Dendritic cell treated with granulocyte-macrophage colony-stimulating factor and Interleukin-4, amounts not matched to agents 40 ng/mL and 50 ng/mL, for 4 days (primary cell): ENCODE measurements at regions not wholly inside any gene's neighbourhood (a gene's known extent, or its start where the extent isn't known, plus 50 kb on each side); places are given as distances from the start of the nearest gene placed in this dataset.

Experiments
- H3K27ac Mint-ChIP-seq: one replicate; pipeline ENCODE4 v1.8.0; 2022; ENCODE audit warnings: mild to moderate bottlenecking, mixed read lengths
- H3K27me3 Mint-ChIP-seq: one replicate; pipeline ENCODE4 v1.8.0; 2022; ENCODE audit warnings: mild to moderate bottlenecking, mixed read lengths
- H3K36me3 Mint-ChIP-seq: one replicate; pipeline ENCODE4 v1.8.0; 2022; ENCODE audit warnings: low read depth, mixed read lengths
- H3K4me1 Mint-ChIP-seq: one replicate; pipeline ENCODE4 v1.8.0; 2022; ENCODE audit warnings: low read depth, mixed read lengths
- H3K4me3 Mint-ChIP-seq: one replicate; pipeline ENCODE4 v1.8.0; 2022; ENCODE audit warnings: mild to moderate bottlenecking, moderate library complexity, mixed read lengths
- H3K9me3 Mint-ChIP-seq: one replicate; pipeline ENCODE4 v1.8.0; 2022; ENCODE audit warnings: mixed read lengths
- intact Hi-C: fragments of 100-400 bp; cut with micrococcal nuclease; formaldehyde crosslinking; loops from one replicate; pipeline ENCODE4 v1.15.0; 2022

DNA sequence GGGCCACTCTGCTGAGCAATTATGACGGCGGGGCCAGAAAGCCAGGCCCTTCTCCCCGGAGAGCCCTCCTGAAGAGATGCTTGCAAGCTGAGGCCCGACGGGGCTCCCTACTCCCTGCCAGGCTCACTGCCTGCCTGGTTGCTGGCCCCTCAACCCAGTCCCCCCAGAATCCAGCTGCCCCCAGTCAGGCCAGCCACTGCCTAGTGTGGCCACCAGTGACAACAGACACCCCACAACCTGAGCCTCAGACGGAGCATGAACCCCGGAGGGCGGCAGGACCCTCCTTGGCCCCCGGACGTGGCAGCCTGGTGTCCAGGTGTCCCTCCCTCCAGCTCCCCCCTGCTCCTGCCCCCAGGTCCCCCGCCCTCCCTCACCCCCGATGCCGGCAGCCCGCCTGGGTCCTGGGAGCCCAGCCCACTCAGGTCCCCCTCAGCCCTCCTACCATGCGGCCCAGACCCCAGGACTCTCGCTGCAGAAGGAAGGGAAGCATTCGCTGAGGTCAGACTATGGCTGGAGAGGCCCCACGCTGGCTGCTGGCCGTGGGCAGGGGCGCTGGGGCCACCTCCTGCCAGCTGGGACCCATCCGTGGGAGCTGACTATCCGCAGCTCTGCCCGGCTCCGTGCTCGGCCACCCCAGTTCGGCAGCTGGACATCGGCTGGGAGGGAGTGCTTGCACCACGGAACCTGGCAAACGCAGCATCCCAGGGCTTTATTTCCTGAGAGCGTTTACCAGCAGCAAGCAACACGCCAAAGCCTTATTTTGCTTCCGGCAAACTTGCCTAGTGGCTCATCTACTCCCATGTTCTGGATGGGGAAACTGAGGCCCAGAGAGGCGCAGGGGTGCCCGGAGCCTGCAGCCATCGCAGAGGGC is 89.8 kb downstream of the UNCX start:
- no peaks in the 10 kb centered on the region for H3K9me3 Mint-ChIP-seq
- intact Hi-C loops, result no loop called here
- H3K4me3 Mint-ChIP-seq, result no peak overlapping the region
- no peaks in the 10 kb centered on the region for H3K36me3 Mint-ChIP-seq
- no peak overlapping the region for H3K27ac Mint-ChIP-seq
- no peaks in the 10 kb centered on the region for H3K4me1 Mint-ChIP-seq
- peaks cover 33% of the 10 kb centered on the region for H3K27me3 Mint-ChIP-seq

DNA sequence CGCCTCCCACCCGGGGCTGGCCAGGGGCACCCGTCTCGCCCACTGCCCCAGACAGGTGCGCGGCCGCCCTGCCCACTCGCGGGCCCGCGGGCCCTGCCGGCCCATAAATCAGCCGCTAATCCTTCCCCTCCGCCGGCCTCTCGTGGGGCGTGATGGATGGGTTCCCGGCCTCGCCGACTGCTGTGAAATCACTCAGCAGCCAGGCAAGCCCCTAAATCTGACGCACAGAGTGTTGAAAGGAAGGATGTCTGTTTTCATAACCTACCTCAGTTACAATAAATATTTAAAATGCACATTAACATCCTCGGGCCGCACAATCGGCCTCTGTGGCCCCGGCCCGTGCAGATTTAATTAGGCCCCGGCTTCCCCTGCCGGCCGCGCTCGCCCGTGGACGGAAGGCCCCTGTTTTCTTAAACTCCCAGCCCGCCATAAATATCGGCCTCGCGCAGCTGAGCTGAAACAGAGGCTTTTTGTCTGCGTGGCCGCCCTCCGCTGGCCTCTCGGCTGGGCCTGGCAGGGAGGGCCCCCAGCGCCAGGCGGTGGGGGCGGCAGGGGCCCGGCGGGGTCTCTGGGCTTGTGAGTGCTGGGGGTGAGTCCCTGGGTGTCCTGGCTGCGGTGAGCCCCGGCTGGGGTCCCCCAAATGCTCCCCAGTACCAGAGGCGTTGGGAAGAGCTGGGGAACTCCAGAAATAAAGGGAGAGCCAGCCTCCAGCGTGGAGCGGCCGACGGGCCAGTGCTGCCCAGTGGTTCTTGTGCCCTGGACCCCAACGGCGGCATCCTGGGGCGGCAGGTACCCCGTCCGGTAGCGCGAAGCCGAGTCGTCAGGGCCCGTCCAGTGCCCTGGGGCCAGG is 90.7 kb downstream of the UNCX start:
- H3K36me3 Mint-ChIP-seq, result no peaks in the 10 kb centered on the region
- H3K27me3 Mint-ChIP-seq, result peaks cover 33% of the 10 kb centered on the region
- no peaks in the 10 kb centered on the region for H3K9me3 Mint-ChIP-seq
- H3K4me3 Mint-ChIP-seq, result no peak overlapping the region
- intact Hi-C loops, result no loop called here
- no peak overlapping the region for H3K27ac Mint-ChIP-seq
- no peaks in the 10 kb centered on the region for H3K4me1 Mint-ChIP-seq

DNA sequence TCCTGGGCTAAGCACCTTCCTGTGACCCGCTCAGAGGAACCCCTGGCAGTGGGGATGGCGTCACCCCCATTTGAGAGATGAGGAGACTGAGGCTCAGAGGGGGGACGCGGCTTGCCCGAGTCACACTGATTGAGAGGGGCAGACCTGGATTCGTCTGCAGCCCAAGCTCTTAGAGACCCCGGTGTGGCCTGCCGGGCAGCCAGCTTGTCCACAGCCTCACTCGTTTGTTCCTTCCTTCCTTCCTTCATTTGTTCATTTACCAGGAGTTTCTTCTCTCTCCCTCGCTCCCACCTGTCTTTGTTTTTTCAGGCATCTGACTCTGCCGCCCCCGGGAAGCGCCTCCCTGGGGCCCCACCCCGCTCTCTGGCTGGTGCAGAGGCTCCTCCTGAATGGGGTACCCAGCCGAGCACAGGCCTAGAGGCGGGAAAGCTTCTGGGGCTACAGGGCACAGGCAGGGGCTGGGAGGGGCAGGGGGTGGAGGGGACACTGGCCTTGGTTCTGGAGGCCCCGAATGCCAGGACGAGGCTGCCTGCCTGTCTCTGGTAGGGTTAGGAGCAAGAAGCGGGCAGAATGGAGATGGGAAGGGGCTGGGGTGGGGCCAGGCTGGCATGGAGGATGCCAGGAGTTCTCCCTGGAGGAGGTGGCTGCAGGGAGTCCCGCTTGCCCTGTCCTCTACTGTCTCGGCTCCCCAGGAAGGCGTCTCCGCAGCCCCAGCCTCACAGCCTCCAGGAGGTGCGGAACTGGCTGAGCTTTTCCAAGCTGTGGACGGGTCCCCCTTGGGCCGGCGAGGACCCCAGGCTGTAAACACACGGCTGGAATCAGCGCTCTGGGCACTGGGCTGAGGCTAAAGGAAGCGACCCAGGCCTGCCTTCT is 91.6 kb downstream of the UNCX start:
- Mint-ChIP-seq H3K36me3 (no peaks in the 10 kb centered on the region), H3K27me3 (peaks cover 33% of the 10 kb centered on the region), H3K4me1 (no peaks in the 10 kb centered on the region), H3K9me3 (no peaks in the 10 kb centered on the region), H3K4me3 (no peak overlapping the region), H3K27ac (no peak overlapping the region)
- intact Hi-C loops, result no loop called here

DNA sequence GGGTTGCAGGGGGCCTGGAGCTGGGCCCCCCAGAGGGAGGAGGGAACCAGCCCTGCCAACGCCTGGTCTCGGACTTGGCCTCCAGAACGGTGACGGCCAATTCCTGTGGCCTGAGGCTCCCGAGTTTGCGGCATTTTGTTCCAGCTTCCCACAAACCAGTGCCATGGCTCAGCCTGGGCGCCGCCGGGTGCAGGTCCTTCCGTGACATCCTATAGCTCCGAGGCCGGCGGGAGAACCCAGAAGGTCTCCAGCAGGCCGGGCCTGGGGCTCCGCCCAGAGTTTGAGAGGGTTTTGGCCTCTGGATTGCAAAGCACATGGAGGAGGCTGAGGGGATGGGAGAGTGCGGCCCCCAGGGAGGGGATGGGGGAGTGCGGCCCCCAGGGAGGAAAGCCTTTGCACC is 92.6 kb downstream of the UNCX start:
- Mint-ChIP-seq H3K9me3 (no peaks in the 10 kb centered on the region), H3K4me1 (no peaks in the 10 kb centered on the region), H3K36me3 (no peaks in the 10 kb centered on the region), H3K27ac (no peak overlapping the region), H3K4me3 (no peak overlapping the region), H3K27me3 (peaks cover 33% of the 10 kb centered on the region)
- intact Hi-C loops, result no loop called here

DNA sequence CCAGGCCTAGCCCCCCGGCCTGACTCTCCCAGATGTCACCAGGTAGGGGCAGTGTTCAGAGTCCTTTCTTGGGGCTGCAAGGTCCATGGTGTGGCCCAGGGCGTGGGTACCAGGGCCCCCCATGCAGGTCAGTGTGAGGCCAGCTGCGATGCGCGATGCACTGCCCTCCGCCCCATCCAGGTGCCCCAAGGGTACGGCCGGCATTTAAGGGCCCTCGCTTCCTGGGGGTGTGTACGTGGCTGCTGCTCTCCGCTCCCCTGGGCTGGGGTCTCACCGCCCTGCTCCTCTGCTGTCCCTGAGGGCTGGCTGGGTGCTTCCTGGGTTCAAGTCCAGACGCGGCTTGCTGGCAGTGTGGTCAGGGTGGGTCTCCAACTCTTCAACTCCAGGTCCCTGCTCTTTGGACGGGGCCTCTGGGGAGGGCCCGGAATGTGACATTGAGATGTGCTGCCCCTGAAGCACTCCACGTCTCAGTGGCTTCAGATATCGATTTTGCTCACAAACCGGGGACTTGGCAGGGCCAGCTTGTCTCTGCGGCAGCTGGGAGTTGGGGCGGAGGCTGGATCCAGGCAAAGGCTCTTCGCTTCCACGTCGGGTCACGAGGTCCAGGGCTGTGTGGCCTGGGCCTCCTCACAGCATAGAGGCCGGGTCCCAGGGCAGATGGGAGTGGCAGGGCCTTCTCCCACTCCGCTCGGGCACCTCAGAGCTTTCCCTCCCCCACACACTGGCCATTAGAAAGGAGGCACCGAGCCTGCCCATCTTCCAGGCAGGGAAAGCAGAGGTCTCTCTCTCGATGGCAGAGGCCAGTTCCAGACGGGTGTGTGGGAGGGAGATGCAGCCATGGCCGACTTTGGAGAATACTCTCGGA is 93.2 kb downstream of the UNCX start:
- Mint-ChIP-seq H3K9me3 (no peaks in the 10 kb centered on the region), H3K4me3 (no peak overlapping the region), H3K4me1 (no peaks in the 10 kb centered on the region), H3K27ac (no peak overlapping the region), H3K36me3 (no peaks in the 10 kb centered on the region), H3K27me3 (peaks cover 31% of the 10 kb centered on the region)
- intact Hi-C loops, result no loop called here

DNA sequence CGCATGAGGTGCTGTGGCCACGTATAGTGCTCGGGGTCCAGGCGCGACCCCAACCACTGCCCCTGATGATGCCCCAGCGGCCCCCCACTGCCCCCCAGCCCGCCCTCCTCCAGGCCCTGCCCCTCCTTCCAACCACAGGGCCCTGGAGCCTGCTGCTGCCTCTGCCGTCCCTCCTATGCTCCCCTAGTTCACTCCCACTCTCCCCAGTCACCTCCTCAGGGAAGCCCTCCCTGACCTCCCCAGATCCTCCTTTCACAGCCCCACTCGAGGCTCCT is 93.8 kb downstream of the UNCX start:
- no peak overlapping the region for H3K4me3 Mint-ChIP-seq
- intact Hi-C loops, result no loop called here
- H3K9me3 Mint-ChIP-seq, result no peaks in the 10 kb centered on the region
- no peak overlapping the region for H3K27ac Mint-ChIP-seq
- peaks cover 30% of the 10 kb centered on the region for H3K27me3 Mint-ChIP-seq
- no peaks in the 10 kb centered on the region for H3K4me1 Mint-ChIP-seq
- no peaks in the 10 kb centered on the region for H3K36me3 Mint-ChIP-seq

DNA sequence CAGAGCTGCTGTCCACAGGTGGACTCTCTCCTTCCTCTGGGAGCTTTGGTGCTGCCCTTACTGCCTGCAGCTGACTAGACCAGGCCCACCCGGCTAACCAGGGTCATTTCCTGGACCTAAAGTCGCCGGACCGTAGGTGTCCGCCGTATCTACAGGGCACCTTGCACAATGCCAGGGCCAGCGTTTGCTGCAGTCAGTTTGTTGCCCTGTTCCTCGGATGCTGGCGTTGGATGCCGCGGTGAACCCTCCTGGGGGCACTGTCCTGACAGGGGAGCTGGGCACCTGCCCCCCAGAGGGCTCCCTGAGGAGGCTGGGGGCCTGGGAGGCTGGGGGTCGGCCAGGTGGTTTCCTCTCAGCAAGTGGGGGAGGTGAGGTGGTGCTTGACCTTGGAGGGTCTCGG is 96.6 kb downstream of the UNCX start:
- Mint-ChIP-seq H3K27me3 (peaks cover 27% of the 10 kb centered on the region), H3K4me1 (no peaks in the 10 kb centered on the region), H3K4me3 (no peak overlapping the region), H3K9me3 (no peaks in the 10 kb centered on the region), H3K36me3 (no peaks in the 10 kb centered on the region), H3K27ac (no peak overlapping the region)
- intact Hi-C loops, result no loop called here

DNA sequence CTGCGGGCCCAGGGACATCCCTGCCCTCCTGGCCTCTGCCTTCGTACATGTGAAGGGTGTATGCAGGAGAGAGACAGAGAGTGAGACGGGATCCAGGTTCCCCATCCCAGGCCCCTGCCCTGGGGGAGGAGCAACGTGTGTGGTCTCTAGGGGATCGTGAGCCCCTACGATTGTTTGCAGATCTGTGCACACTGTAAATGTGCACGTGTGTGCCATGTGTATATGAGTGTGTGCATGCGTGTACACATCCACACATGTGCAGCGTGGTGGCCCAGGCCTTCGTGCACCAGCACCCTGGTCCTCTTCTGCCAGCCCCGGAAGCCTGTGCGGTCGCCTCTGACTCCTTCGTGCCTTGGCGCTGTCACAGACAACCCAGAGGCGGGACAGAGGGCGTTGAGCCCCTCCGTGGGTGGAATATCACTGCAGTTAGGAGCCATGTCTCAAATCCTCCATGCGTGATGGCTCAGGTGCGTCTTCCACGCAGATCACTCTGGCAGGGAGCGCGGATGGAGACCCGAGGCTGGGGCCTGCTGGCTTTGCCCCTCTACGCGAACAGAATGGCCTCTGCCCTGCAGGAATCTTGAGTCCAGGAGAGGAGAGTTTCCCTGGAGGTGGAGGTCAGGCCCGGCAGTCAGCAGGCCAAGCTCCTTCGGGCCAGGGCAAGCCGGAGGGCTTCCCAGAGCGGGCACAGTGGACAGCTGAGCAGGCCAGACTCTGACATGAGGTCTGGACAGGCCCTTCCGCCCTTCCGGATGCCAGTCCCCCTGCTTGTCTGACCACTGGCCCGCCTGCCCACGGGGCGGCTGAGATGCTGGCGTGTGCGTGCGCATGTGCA is 97.5 kb downstream of the UNCX start:
- Mint-ChIP-seq H3K9me3 (no peaks in the 10 kb centered on the region), H3K4me1 (no peaks in the 10 kb centered on the region), H3K36me3 (no peaks in the 10 kb centered on the region), H3K27me3 (peaks cover 30% of the 10 kb centered on the region), H3K27ac (no peak overlapping the region), H3K4me3 (no peak overlapping the region)
- intact Hi-C loops, result no loop called here

DNA sequence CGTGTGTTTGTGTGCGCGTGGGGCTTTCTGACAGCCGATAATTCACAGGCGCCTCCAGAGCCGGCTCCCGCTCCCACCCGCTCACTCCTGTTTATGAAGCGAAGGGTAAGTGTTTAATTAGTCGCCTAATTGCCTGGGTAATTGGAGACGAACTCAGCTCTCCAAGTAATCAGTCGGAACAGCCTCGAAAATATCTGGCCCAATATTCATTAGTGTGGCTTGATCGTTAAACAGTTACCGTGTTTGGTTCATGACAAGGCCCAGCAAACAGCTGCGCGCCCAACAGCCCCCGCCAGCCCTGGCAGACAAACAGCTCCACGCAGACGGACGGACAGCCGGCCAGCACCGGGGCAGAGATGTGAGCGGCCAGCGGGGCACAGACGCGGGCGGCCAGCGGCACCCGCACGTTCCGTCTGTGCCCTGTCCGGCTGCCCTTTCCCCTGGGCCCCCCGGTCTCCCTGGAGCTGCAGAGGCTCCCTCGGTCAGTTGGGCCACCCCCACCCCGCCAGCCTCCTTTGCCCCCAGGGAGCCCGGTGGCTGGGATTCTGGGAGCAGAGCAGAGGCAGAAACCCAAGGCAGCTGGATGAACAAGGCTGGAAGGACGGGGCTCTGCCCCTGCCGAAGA is 98.2 kb downstream of the UNCX start:
- Mint-ChIP-seq H3K36me3 (no peaks in the 10 kb centered on the region), H3K9me3 (no peaks in the 10 kb centered on the region), H3K27me3 (peaks cover 31% of the 10 kb centered on the region), H3K27ac (no peak overlapping the region), H3K4me3 (no peak overlapping the region), H3K4me1 (no peaks in the 10 kb centered on the region)
- intact Hi-C loops, result no loop called here

DNA sequence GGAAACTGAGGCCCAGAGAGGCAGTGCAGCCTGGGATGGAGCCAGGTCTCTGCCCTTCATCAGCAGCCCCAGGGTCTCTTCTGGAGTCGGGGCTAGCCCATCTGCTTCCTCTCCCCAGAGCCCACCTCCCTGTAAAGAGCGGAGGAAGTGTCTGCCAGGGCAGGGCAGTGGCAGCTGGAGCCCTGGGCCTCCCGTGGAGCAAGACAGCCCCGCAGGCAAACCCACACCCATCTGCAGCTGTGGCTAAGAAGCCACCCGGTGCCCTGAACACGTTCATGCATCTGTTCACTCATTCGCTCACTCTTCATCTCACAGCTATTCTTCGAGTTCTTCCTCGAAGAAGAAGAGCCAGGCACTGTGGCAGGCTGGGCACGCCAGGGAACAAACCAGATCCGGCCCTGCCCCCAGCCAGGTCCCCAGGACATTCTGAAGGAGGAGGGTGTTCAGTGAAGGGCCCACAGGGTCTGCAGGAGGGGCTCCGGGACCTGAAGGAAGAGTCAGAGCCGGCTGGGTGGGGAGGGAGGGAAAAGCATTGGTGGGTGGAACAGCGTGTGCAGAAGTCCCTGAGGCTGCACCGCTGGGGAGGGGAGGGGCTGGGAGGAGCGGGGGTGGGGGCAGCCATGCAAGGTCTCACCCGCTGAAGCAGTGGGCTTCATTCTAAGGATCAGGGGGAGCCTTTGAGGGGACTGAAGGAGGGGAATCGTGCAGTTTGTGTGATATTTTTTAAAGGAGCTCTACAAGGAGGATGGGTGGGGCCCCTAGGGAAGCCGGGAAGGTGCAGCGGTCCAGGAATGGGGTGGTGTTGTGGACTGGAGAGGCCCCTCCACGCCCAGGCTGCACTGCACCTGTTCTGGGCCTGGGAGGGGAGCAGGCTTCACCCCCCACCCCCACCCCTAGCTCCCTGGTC is 99.1 kb downstream of the UNCX start:
- no peaks in the 10 kb centered on the region for H3K4me1 Mint-ChIP-seq
- no peak overlapping the region for H3K27ac Mint-ChIP-seq
- H3K9me3 Mint-ChIP-seq, result peaks cover 6% of the 10 kb centered on the region
- H3K4me3 Mint-ChIP-seq, result no peak overlapping the region
- H3K36me3 Mint-ChIP-seq, result no peaks in the 10 kb centered on the region
- peaks cover 33% of the 10 kb centered on the region for H3K27me3 Mint-ChIP-seq
- intact Hi-C loops, result no loop called here

DNA sequence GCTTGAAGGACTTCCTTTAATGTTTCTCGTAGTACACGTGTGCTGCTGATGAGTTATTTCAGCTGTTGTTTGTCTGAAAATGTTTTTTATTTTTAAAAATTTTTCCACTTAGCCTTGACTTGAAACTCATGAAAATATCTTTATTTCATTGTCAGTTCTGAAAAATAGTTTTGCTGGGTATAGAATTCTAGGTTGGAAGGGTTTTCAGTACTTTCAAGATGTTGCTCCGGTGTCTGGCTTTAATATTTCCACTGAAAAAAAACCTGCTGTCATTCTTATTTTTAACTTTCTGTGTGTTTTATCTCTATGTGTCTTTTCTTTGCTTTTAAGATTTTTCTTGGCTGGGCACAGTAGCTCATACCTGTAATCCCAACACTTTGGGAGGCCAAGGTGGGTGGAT is 103.8 kb downstream of the UNCX start:
- Mint-ChIP-seq H3K9me3 (peaks cover 19% of the 10 kb centered on the region), H3K4me1 (no peaks in the 10 kb centered on the region)
- intact Hi-C loops, result no loop called here

DNA sequence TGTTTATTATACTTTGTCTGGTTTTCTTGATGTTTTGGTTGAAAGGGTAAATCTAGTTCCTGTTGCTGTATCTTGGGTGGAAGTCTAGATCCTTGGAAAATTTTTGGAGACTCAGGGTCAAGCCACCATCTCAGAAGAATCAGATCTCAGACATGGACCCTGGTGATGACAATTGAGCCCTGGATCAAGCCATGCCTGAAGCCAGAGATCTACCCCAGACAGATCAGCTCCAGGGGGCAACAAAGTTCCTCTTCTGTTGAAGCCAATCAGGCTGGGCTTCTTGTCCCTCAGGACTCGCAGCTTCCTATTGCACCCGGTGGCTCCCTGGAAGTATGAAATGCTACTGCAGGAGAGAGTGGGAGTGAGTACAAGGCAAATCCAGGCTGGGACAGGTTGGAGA is 106.9 kb downstream of the UNCX start:
- H3K27me3 Mint-ChIP-seq, result peaks cover 27% of the 10 kb centered on the region
- no peak overlapping the region for H3K4me3 Mint-ChIP-seq

More for the DNA sequence above, 103.8 kb downstream of the UNCX start:
- H3K27me3 Mint-ChIP-seq, result peaks cover 44% of the 10 kb centered on the region
- H3K4me3 Mint-ChIP-seq, result no peak overlapping the region
- H3K36me3 Mint-ChIP-seq, result no peaks in the 10 kb centered on the region
- H3K27ac Mint-ChIP-seq, result no peak overlapping the region

More for the DNA sequence above, 106.9 kb downstream of the UNCX start:
- no peak overlapping the region for H3K27ac Mint-ChIP-seq
- H3K9me3 Mint-ChIP-seq, result peaks cover 27% of the 10 kb centered on the region
- H3K4me1 Mint-ChIP-seq, result no peaks in the 10 kb centered on the region
- intact Hi-C loops, result no loop called here
- H3K36me3 Mint-ChIP-seq, result no peaks in the 10 kb centered on the region
